RWPE1 (cell line): ENCODE measurements at regions not wholly inside any gene's neighbourhood (a gene's known extent, or its start where the extent isn't known, plus 50 kb on each side); places are given as distances from the start of the nearest gene placed in this dataset.
A peak's percentile ranks its signal among the peaks of the same experiment; 100 is the strongest.
"Not testable (repeated sequence)": the region's sequence is repeated elsewhere in the genome, so short reads cannot be mapped to it uniquely, and the experiment has no call there.

ENCODE experiments used
- CTCF ChIA-PET: fragments of 350-600 bp; sonication (Branson Sonifier 250); formaldehyde crosslinking; extraction: SDS; loops from one replicate; lab custom pipeline; 2021; lab: Yijun Ruan, JAX
- POLR2A ChIA-PET: fragments of 400-600 bp; formaldehyde crosslinking; extraction: SDS; loops from one replicate; lab custom pipeline; 2020; ENCODE audit warnings: antibody characterized with exemption; ENCODE audit not compliant: low non-redundant PET; lab: Yijun Ruan, JAX
- DNase-seq: peaks from one replicate; pipeline ENCODE4 v3.0.0; 2012; ENCODE audit warnings: low spot score
- H3K27ac ChIP-seq: fragments of 450-650 bp; 2 replicates; pipeline ENCODE4 v1.5.1; 2017
- CTCF ChIP-seq: fragments of 450-650 bp; conservative IDR thresholded peaks from 2 replicates; pipeline ENCODE4 v1.5.1; 2017; ENCODE audit warnings: low read depth, mild to moderate bottlenecking

GRCh38 chr5:119751734-119752094 lies 122.4 kb downstream of the FAM170A start:
- POLR2A ChIA-PET, result no interaction called here
- CTCF ChIA-PET, result interaction anchor here (0.5 kb wide), 1 partner anchor 396 kb away, joined by 3 read pairs; the partner anchor contains the start of gene TNFAIP8

DNA sequence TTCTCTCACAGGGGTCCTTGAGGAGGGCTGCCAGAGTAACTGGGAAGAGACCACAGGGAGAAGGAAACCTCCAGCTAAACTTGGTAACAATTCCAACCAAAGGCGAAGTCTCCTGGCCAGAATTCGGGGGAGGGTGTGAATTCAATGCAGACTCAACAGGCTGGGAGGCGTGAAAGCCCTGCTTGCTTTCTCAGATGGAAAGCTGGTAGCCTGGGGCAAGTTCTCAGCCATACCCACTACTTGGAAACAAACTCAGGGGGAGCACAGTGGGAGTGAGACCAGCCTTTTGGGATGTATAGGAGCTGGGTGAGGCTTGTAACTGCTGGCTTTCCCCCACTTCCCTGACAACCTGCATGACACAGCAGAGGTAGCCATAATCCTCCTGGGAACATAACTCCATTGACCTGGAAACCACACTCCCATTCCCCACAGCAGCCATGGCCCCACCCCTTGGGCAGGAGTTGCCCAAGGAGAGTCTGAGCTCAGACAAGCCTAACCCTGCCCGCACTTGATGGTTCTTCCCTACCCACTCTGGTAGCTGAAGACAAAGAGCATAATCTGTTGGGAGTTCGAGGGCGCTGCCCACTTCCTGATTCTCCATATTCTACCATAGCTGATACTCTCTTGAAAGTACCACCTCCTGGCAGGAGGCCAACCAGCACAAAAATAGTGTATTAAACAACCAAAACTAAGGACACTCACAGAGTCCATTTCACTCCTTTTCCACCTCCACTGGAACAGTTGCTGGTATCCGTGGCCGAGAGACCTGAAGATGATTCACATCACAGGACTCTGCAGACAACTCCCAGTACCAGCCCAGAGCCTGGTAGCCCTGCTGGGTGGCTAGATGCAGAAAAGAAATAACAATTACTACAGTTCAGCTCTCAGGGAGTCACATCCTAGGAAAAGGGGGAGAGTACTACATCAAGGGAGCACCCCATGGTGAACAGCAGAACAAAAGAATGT lies 123.8 kb downstream of the FAM170A start:
- DNase-seq, result peak; percentile 13
- peak overlapping the region; percentile 70 for H3K27ac ChIP-seq
- ChIA-PET POLR2A (no interaction called here), CTCF (interaction anchor here (0.5 to 1.0 kb wide), 3 partner anchors 12 to 446 kb away, joined by 3 to 4 read pairs (median 3); no protein-coding TSS in a partner anchor)
- TF ChIP-seq CTCF, result no peak

More at GRCh38 chr5:119751734-119752094, 122.4 kb downstream of the FAM170A start:
- no peak overlapping the region for H3K27ac ChIP-seq
- no peak for DNase-seq
- no peak for TF ChIP-seq CTCF

DNA sequence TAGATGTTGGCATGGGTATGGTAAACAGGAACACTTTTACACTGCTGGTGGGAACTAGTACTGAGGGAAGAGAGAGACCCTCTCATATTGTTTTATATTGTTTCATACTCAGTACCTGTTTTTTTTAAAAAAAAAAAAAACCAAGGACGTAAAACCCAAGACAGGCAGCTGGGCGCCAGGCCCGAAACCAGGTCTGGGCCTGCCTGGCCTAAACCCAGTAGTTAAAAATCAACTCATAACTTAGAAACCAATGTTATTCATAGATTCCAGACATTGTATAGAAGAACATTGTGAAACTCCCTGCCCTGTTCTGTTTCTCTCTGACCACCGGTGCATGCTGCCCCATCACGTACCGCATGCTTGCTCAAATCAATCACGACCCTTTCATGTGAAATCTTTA lies 125.5 kb downstream of the FAM170A start:
- peak overlapping the region; percentile 51; the same call in 1 of the 2 replicates for H3K27ac ChIP-seq
- DNase-seq, POLR2A ChIA-PET, CTCF ChIA-PET: not testable (repeated sequence)

DNA sequence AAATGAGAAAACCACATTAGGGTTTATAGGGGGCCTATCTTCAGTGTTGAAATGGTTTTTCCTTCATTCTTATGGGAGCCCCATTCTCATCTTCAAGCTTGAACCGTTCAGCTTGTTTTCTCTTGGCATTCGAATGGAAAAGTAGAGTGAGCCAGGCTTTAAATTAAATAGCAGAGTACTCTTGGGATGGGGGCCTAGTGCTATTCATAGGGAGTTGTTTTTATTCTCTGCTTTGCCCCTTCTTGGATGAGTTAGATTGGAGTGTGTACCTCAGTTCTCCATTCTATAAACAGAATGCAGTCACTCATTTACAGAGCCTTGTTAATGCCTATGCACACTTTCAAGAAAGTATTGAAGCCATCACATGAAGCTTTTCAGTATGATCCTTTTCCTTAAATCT lies 127.9 kb downstream of the FAM170A start:
- CTCF ChIA-PET, result no interaction called here
- H3K27ac ChIP-seq, result no peak overlapping the region
- TF ChIP-seq CTCF, result no peak
- POLR2A ChIA-PET, result no interaction called here
- DNase-seq, result no peak

GRCh38 chr5:119769695-119770693 lies 140.6 kb downstream of the FAM170A start:
- H3K27ac ChIP-seq, DNase-seq, POLR2A ChIA-PET: not testable (repeated sequence)
- CTCF ChIA-PET, result interaction anchor here (0.7 kb wide), 1 partner anchor 11 kb away, joined by 3 read pairs; no protein-coding TSS in a partner anchor

- H3K27ac ChIP-seq, POLR2A ChIA-PET, CTCF ChIA-PET, DNase-seq: not testable (repeated sequence)
These were observed 150.8 kb downstream of the FAM170A start for GRCh38 chr5:119780145-119780544.

DNA sequence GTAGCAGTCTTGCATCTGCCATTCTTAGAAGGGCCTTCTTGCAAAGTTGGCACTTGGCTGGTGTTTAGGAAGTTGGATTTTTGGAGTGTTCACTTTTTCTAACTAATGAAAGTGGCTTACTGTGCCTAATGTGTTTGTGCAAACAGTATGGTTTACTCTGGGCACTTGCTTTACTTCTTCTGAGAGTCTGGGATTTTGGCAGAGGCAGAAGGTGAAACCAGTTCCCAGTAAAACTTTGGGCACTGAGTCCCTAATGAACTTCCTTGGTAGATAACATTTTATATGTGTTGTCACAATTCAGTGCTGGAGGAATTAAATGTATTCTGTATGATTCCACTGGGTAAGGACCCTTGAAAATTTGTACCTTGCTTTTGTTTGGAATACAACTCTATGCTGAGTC lies 155.7 kb downstream of the FAM170A start:
- no peak for TF ChIP-seq CTCF
- ChIA-PET POLR2A (no interaction called here), CTCF (no interaction called here)
- no peak overlapping the region for H3K27ac ChIP-seq
- no peak for DNase-seq
